Activated CD4-positive, alpha-beta T cell treated with anti-CD3 and anti-CD28 coated beads, Interleukin-2, amount 10 ng/mL, durations not matched to agents 7 days and 5 days (primary cell): ENCODE measurements at regions not wholly inside any gene's neighbourhood (a gene's known extent, or its start where the extent isn't known, plus 50 kb on each side); places are given as distances from the start of the nearest gene placed in this dataset.

Source experiments
- CTCF ChIA-PET: fragments of 350-600 bp; sonication (Branson Sonifier 250); formaldehyde crosslinking; loops from one replicate; lab custom pipeline; 2021; ENCODE audit warnings: antibody characterized with exemption; lab: Charles Lee
- POLR2A ChIA-PET: fragments of 350-600 bp; sonication (Branson Sonifier 250); formaldehyde crosslinking; loops from one replicate; lab custom pipeline; 2021; ENCODE audit warnings: antibody characterized with exemption; lab: Charles Lee
- DNase-seq: peaks from one replicate; pipeline ENCODE4 v3.0.0-alpha.2; 2020
- H3K27ac Mint-ChIP-seq: one replicate; pipeline ENCODE4 v1.8.0; 2021; ENCODE audit warnings: mild to moderate bottlenecking, moderate library complexity, mixed read lengths
- H3K27me3 Mint-ChIP-seq: one replicate; pipeline ENCODE4 v1.8.0; 2021; ENCODE audit warnings: mixed read lengths
- H3K36me3 Mint-ChIP-seq: one replicate; pipeline ENCODE4 v1.8.0; 2021; ENCODE audit warnings: low read depth, mixed read lengths
- H3K4me1 Mint-ChIP-seq: one replicate; pipeline ENCODE4 v1.8.0; 2021; ENCODE audit warnings: mixed read lengths
- H3K4me3 Mint-ChIP-seq: one replicate; pipeline ENCODE4 v1.8.0; 2021; ENCODE audit warnings: mild to moderate bottlenecking, moderate library complexity, mixed read lengths
- H3K9me3 Mint-ChIP-seq: one replicate; pipeline ENCODE4 v1.8.0; 2021; ENCODE audit warnings: mixed read lengths

DNA sequence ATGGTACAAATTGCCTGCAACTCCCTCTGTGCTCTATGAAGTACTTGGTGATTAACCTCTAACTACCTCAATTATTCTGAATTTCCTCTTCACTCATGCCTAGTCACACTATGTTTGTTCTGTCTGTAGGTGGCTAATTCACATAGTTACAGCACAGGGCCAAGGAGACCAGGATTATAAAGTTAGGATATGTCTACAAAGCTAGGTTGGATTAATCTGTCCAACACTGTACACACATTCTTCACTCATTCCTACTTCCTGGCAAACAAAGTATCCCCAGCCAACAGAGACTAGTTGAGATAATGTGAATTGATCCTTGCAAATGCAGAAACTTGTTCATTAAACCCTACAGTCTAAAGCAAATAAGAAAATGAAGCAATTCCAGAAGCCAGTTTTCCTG, 269.8 kb downstream of the HACE1 start:
- no peaks in the 10 kb centered on the region for H3K9me3 Mint-ChIP-seq
- POLR2A ChIA-PET = no interaction called here
- H3K4me3 Mint-ChIP-seq = no peak overlapping the region
- H3K36me3 Mint-ChIP-seq = no peaks in the 10 kb centered on the region
- CTCF ChIA-PET = no interaction called here
- no peaks in the 10 kb centered on the region for H3K4me1 Mint-ChIP-seq
- no peak for DNase-seq
- no peak overlapping the region for H3K27ac Mint-ChIP-seq
- no peaks in the 10 kb centered on the region for H3K27me3 Mint-ChIP-seq

DNA sequence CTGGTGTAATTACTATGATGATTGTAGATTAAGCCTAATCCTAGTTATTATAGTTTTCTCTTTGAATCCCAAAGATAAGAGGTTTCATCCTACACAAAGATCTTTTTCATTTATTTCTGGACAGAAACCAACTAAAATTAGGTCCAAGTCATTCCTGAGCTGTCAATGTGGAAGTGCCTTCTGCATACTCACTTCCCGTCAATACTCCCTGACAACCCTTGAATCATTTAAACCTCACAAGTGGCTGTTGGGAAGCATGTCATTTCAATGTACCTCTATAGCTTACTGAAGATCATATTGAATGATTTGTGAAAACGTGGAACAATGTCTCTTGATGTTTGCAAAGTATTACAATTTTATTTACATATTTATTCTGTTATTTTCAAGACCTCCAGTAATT, 274.1 kb downstream of the HACE1 start:
- peaks cover 2% of the 10 kb centered on the region for H3K27me3 Mint-ChIP-seq
- no peak overlapping the region for H3K27ac Mint-ChIP-seq
- no peak overlapping the region for H3K4me3 Mint-ChIP-seq
- POLR2A ChIA-PET = no interaction called here
- no peaks in the 10 kb centered on the region for H3K4me1 Mint-ChIP-seq
- DNase-seq = no peak
- H3K9me3 Mint-ChIP-seq = no peaks in the 10 kb centered on the region
- CTCF ChIA-PET = no interaction called here
- H3K36me3 Mint-ChIP-seq = no peaks in the 10 kb centered on the region

DNA sequence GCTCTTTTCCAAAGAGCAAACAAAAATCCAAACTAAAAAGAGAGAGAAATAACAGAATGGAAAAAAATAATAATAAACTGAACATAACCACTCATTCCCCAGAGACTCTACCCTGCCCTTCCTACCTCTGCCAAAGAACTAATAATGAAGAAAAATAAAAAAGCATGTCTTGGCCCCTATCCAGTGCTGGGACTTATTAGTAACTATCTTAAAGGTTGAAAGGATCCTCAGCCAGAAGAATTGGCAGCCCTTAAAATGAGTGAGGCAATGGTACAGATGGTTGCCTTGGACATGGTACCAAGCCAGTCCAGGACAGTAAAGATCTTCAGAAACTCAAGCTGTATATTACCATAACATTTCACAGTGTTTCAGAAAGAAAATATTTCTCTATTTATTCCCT, 279.3 kb downstream of the HACE1 start:
- ChIA-PET POLR2A (no interaction called here), CTCF (no interaction called here)
- Mint-ChIP-seq H3K4me3 (no peak overlapping the region), H3K36me3 (no peaks in the 10 kb centered on the region), H3K27ac (no peak overlapping the region), H3K9me3 (no peaks in the 10 kb centered on the region), H3K4me1 (no peaks in the 10 kb centered on the region), H3K27me3 (peaks cover 2% of the 10 kb centered on the region)
- DNase-seq = no peak

GRCh38 chr6:104579310-104579863, 280.3 kb downstream of the HACE1 start:
- ChIA-PET CTCF (no interaction called here), POLR2A (no interaction called here)
- Mint-ChIP-seq H3K4me3 (no peak overlapping the region), H3K27ac (no peak overlapping the region), H3K9me3 (no peaks in the 10 kb centered on the region), H3K27me3 (no peaks in the 10 kb centered on the region), H3K4me1 (no peaks in the 10 kb centered on the region), H3K36me3 (no peaks in the 10 kb centered on the region)
- no peak for DNase-seq

DNA sequence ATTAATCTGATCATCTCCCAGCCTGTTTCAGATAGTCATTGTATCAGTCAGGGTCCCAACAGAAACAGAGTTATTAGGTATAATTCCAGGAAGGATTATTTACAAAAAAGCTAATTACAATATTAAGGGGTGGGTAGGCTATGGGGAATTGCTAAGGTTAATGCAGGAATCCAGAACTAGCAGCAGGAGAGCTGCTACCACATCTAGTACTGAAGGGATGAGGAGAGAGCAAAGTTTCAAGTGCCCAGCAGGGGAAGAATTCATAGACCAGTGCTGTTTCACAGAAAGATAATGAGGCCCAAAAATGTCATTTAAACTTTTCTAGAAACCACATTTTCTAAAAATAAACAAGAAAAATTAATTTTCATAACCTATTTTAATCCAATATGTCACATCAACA, 284.2 kb downstream of the HACE1 start:
- CTCF ChIA-PET = interaction anchor here (0.6 kb wide), 1 partner anchor 989 kb away, joined by 3 read pairs; no protein-coding TSS in a partner anchor
- POLR2A ChIA-PET = no interaction called here
- Mint-ChIP-seq H3K4me1 (no peaks in the 10 kb centered on the region), H3K27ac (no peak overlapping the region), H3K36me3 (no peaks in the 10 kb centered on the region), H3K4me3 (no peak overlapping the region), H3K9me3 (no peaks in the 10 kb centered on the region), H3K27me3 (no peaks in the 10 kb centered on the region)
- no peak for DNase-seq

DNA sequence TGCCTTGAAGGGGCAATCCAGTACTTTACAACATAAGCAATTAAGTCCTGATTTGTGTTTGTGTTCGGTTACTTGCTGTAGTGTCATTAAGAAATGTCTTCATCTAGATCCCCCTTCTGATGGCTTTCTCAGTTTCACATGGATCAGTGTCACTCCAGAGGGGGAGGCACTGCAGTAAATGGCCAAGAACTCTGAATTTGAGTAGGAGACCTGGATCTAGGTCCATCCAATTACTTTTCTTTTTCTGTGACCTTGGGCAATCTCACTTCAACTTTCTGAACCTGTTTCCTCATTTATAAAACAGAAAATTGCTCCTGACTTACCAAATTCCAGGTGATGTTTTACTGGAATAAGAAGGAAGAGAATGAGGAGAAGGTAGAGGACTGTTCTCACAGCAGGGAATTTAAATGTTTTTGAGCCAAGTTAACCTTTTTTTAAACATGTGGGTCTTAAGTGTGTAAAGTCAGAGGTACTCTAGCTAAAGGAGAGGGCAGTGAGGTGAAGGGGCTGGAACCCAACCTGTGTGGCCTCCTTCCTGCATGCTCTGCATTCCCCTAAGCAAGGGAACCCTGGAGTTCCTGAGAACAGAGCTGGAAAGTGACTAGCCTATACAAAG, 285.5 kb downstream of the HACE1 start:
- Mint-ChIP-seq H3K4me3 (no peak overlapping the region), H3K4me1 (no peaks in the 10 kb centered on the region), H3K27me3 (no peaks in the 10 kb centered on the region), H3K36me3 (no peaks in the 10 kb centered on the region), H3K9me3 (no peaks in the 10 kb centered on the region), H3K27ac (no peak overlapping the region)
- DNase-seq = no peak
- ChIA-PET CTCF (no interaction called here), POLR2A (no interaction called here)

- Mint-ChIP-seq H3K4me3 (no peak overlapping the region), H3K27me3 (no peaks in the 10 kb centered on the region), H3K9me3 (no peaks in the 10 kb centered on the region), H3K4me1 (no peaks in the 10 kb centered on the region), H3K36me3 (no peaks in the 10 kb centered on the region), H3K27ac (no peak overlapping the region)
- CTCF ChIA-PET = no interaction called here
- DNase-seq = no peak
- POLR2A ChIA-PET = interaction anchor here (0.6 kb wide), 1 partner anchor 359 kb away, joined by 3 read pairs; no protein-coding TSS in a partner anchor
These were observed 286.4 kb downstream of the HACE1 start for GRCh38 chr6:104573350-104573749.

DNA sequence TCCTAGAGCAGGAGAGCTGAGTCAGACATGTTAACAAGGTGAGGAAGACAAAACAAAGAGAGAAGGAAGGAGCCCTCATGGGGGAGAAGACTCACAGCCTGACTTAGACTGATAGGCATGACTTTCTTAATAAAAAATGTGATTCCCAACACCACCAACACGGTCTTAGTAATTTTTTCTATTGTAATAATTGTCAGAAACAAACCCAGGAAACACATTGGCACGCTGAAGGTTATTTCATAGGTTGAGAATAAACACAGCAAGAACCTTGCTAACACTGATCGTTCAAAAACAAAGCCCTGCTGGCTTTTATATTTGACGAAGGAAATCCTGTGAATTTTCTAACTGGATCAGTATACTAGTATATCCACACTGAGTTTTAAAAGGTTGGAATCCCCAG, 286.8 kb downstream of the HACE1 start:
- H3K27ac Mint-ChIP-seq = no peak overlapping the region
- DNase-seq = no peak
- H3K9me3 Mint-ChIP-seq = no peaks in the 10 kb centered on the region
- H3K27me3 Mint-ChIP-seq = no peaks in the 10 kb centered on the region
- CTCF ChIA-PET = no interaction called here
- H3K36me3 Mint-ChIP-seq = no peaks in the 10 kb centered on the region
- no peaks in the 10 kb centered on the region for H3K4me1 Mint-ChIP-seq
- POLR2A ChIA-PET = interaction anchor here (0.6 kb wide), 1 partner anchor 359 kb away, joined by 3 read pairs; no protein-coding TSS in a partner anchor
- no peak overlapping the region for H3K4me3 Mint-ChIP-seq

DNA sequence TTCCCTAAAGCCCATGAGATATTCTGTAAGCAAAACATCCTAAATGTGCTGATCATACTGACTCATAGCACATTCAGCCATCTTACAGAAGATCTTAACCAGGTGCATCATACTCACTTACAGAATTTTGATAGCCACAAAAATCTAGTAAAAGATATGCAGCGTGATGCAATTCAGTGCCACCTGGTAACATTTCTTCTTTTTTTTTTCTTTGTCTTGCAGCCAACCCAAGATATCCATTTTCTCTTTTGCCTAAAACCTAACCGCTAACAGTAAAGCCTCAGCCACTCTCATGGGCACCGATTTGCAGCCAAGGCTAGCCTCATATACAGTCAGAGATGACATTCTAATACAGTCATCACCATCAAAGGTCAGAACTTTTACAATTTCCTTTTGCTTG, 293.3 kb downstream of the HACE1 start:
- no peak for DNase-seq
- Mint-ChIP-seq H3K27me3 (no peaks in the 10 kb centered on the region), H3K27ac (no peak overlapping the region), H3K9me3 (no peaks in the 10 kb centered on the region), H3K36me3 (no peaks in the 10 kb centered on the region), H3K4me3 (no peak overlapping the region), H3K4me1 (no peaks in the 10 kb centered on the region)
- CTCF ChIA-PET = no interaction called here
- POLR2A ChIA-PET = no interaction called here

DNA sequence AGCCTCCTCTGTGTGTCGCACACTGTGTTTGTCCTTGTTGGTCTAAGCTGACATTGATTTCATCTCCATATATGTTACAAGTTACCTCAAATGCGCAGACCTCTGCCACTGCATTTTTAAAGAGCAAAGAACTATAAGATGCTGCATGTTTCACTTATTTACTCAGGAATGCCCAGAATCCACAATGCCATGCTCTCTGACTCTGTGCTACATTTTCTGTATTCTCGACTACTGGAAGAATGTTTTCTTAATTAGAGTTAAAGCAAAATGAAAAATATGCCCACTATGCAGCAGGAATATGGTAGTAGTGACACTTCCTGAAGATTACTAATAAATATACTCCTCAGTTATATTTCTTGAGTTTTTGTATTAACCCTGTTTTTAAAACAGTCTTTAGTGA, 296.4 kb downstream of the HACE1 start:
- Mint-ChIP-seq H3K36me3 (no peaks in the 10 kb centered on the region), H3K27me3 (no peaks in the 10 kb centered on the region), H3K4me1 (no peaks in the 10 kb centered on the region), H3K27ac (no peak overlapping the region), H3K9me3 (no peaks in the 10 kb centered on the region), H3K4me3 (no peak overlapping the region)
- CTCF ChIA-PET = no interaction called here
- POLR2A ChIA-PET = no interaction called here
- DNase-seq = no peak

DNA sequence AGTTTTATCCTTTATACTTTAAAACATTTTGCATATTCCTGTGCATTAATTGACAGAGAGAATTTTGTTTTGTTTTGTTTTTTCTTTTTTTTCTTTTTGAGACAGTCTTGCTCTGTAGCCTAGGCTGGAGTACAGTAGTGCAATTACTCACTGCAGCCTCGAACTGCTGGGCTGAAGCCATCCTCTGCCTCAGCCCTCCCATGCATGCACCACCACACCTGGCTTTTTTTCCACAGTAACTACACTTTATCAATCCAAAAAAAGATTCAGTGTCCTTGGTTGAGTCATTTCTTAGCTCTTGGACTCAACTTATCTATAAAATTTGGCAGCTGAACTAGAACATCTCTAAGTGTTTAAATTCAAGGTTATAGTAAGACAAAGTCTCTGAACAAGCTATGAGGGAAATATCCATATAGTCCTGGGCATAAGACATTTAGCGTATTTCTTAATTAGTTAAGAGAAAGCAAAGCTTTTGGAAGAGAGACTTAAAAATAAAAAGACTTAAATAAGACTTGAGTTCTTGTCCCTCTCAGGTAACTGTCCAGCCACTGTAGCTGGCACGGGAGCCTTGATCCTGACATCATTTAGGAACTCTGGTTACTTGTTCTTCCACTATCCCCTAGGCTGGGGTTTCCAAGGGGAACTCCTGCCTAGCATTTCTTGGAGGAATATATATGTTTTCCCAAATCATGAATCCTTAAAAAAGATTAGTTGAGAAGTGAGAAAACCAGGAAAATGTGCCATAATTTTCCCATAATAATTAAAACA, 300.1 kb downstream of the HACE1 start:
- POLR2A ChIA-PET = no interaction called here
- Mint-ChIP-seq H3K27me3 (peaks cover 4% of the 10 kb centered on the region), H3K27ac (no peak overlapping the region), H3K4me3 (no peak overlapping the region), H3K36me3 (no peaks in the 10 kb centered on the region), H3K4me1 (no peaks in the 10 kb centered on the region), H3K9me3 (no peaks in the 10 kb centered on the region)
- DNase-seq = no peak
- CTCF ChIA-PET = no interaction called here

GRCh38 chr6:104558746-104559145, 301.0 kb downstream of the HACE1 start:
- POLR2A ChIA-PET = no interaction called here

GRCh38 chr6:104548297-104548696, 311.4 kb downstream of the HACE1 start:
- H3K9me3 Mint-ChIP-seq = no peaks in the 10 kb centered on the region
- H3K4me1 Mint-ChIP-seq = no peaks in the 10 kb centered on the region
- CTCF ChIA-PET = no interaction called here
- no peak overlapping the region for H3K4me3 Mint-ChIP-seq
- H3K27ac Mint-ChIP-seq = no peak overlapping the region
- no peaks in the 10 kb centered on the region for H3K36me3 Mint-ChIP-seq
- peaks cover 5% of the 10 kb centered on the region for H3K27me3 Mint-ChIP-seq
- DNase-seq = no peak
- POLR2A ChIA-PET = no interaction called here

More at GRCh38 chr6:104558746-104559145, 301.0 kb downstream of the HACE1 start:
- DNase-seq = no peak
- H3K9me3 Mint-ChIP-seq = no peaks in the 10 kb centered on the region
- H3K36me3 Mint-ChIP-seq = no peaks in the 10 kb centered on the region
- no peak overlapping the region for H3K4me3 Mint-ChIP-seq
- no peak overlapping the region for H3K27ac Mint-ChIP-seq
- H3K27me3 Mint-ChIP-seq = peaks cover 4% of the 10 kb centered on the region
- CTCF ChIA-PET = no interaction called here
- H3K4me1 Mint-ChIP-seq = no peaks in the 10 kb centered on the region
